Hypothalamus (tissue), 51 donors: ENCODE measurements at regions not wholly inside any gene's neighbourhood (a gene's known extent, or its start where the extent isn't known, plus 50 kb on each side); places are given as distances from the start of the nearest gene placed in this dataset.
"Not testable (repeated sequence)": the region's sequence is repeated elsewhere in the genome, so short reads cannot be mapped to it uniquely, and the experiment has no call there.

Source experiments
- DNase-seq, 51 donors: peaks; one replicate each; lab custom pipeline; 2025; lab: John Stamatoyannopoulos, UW

GRCh38 chr14:84484243-84484642 lies 1045.7 kb upstream of the FLRT2 start:
- DNase-seq: not testable (repeated sequence)

DNA sequence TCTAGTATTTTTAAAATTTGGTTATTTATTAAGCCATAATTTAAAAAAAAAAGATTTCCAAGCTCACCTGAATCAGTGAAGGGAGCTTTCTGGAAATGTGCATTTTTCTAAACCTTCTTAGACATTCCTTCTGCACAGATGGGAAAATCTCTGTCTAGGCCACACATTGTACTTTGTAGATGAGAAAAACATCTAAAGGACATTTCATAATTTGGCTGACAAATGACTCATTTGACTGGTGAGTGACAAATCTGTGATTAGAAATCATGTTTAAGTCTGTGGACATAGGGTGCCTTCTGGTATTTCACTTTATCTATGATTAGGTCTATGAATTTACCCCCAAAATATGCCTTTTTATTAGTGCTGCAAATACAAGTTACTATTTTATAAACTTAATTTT lies 1044.9 kb upstream of the FLRT2 start:
- no peak for DNase-seq

DNA sequence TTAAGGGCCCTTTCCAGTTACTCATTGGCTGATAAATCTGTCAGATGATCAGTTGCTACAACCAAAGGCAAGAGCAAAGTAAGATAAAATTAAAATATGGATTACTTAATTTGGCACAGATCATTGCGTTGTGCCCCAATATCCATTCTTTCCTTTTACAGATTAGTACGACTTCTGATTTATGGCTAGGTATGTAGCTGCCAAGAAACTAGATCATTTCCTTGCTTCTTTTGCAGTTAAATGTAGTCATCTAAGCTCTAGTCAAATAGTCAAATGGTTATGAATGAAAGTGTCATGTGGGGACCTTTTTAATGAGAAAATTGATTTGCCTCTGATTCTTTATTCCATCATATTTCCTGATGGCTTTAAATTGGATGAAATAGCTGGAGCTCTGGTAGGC lies 1039.9 kb upstream of the FLRT2 start:
- DNase-seq: no peak

GRCh38 chr14:84492685-84493084 lies 1037.3 kb upstream of the FLRT2 start:
- no peak for DNase-seq

DNA sequence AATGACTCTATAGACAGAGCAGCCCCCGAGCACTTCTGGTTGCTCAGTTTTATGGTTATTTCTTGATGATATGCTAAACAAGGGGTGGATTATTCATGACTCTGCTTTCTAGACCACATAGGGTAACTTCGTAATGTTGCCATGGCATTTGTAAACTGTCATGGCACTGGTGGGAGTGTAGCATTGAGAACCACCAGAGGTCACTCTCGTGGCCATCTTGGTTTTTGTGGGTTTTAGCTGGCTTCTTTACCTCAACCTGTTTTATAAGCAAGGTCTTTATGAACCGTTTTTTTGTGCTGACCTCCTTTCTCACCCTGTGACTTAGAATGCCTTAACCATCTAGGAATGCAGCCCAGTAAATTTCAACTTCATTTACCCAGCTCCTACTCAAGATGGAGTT lies 1036.2 kb upstream of the FLRT2 start:
- DNase-seq: no peak

GRCh38 chr14:84496677-84497076 lies 1033.3 kb upstream of the FLRT2 start:
- no peak for DNase-seq

DNA sequence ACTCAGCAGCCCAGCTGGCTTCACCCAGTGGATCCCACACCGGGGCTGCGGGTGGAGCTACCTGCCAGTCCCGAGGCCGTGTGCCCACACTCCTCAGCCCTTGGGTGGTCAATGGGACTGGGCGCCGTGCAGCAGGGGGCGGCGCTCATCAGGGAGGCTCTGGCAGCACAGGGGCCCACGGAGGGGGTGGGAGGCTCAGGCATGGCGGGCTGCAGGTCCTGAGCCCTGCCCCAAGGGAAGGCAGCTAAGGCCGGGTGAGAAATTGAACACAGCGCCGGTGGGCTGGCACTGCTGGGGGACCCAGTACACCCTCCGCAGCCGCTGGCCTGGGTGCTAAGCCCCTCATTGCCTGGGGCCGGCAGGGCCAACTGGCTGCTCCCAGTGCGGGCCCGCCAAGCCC lies 1017.1 kb upstream of the FLRT2 start:
- DNase-seq: not testable (repeated sequence)

DNA sequence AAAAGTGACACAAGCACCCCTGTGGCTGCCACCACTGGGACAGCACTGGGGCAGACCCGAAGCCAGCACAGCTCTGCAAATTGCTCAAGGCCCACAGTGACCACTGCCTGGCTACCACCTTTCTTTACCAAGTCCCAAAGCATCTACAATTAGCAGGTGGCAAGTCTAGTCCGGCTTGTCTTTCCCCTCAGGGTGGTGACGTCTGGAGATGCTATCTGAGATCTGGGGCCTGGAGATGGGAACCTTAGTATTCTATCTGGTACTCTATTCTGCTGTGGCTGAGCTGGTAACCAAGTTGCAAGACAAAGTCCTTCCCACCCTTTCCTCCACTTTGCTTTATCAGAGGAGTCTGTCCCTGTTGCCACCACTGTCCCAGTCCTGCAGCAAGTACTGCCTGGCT lies 1010.1 kb upstream of the FLRT2 start:
- DNase-seq: no peak

DNA sequence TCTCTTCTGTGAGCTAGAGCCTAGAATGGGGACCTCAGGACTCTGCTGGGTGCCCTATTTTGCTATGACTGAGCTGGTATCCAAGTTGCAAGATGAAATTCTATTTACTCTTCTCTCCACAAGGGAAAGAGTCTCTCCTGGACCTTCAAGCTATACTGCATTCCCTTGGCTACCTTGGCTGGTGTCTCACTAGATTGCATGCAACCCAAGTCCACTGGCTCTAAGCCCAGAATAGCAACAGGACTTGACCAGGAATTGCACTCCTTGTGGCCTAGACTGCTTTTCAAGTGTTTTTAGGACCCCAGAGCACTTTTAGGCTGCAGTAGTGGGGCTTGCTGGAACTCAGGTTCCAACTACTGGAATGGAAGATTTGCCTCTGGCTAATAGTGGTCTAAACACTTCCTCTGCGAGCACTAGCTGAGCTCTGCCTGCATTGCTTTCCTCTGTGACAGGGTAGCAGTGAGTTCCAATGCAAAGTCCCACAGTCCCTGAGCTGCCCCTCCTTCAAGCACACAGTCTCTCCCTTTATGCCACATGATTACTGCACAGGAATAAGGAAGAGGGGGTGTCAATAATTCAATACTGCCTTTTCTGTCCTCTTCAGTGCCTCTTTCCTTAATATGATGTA lies 1009.1 kb upstream of the FLRT2 start:
- DNase-seq: no peak

DNA sequence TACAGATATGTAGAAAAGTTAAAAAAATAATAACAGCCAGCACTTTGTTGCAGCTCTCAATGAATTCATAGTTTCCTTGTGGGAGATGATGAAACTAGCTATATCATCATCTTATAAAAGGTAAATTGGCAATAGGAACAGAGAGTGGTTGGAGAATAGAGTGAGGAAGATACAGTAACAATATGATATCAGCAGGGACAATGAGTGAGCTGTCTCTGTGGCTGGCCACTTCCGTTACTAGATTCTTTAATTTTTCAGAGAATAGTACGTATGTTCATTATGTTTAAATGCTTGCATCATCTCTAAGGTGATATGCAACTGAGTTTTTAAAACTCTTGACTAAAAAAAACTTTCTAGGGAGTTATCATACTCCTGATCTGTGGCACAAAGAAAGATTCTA lies 1006.2 kb upstream of the FLRT2 start:
- DNase-seq: no peak

DNA sequence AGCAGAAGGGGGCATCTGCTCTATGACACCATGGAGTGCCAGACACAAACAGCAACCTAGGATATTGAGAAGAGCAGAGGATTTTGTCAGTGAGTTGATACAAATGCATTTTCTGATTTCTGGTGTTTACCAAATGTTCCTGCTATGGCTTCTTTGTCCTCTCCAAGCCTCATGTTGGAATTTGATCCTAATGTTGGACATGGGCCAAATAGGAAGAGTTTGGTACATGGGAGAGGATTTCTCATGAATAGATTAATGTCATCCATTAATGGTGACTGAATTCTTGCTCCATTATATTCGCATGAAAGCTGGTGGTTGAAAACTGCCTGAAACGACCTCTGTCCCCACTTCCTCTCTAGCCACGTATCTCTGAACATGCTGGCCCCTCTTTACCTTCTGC lies 1002.2 kb upstream of the FLRT2 start:
- DNase-seq: no peak

DNA sequence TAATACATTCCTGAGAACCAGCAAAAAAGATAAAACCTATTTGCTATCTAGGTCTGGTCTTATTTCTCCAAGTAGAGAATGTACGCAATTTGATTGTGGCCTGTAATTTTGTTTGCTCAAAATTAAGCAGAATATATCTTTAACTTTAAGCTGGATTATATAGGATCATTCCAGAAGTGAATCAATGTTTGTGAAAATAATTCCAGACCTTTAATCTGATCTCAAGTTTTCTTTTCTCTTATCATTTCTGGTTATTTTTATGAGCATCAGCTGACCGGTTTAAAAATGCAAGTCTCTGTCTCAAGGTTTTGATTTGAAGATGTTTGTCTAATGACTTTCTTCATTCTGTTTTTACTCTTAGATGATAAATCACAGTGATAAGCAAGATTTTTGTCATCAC lies 997.9 kb upstream of the FLRT2 start:
- DNase-seq: no peak

GRCh38 chr14:84533181-84533725 lies 996.7 kb upstream of the FLRT2 start:
- no peak for DNase-seq

DNA sequence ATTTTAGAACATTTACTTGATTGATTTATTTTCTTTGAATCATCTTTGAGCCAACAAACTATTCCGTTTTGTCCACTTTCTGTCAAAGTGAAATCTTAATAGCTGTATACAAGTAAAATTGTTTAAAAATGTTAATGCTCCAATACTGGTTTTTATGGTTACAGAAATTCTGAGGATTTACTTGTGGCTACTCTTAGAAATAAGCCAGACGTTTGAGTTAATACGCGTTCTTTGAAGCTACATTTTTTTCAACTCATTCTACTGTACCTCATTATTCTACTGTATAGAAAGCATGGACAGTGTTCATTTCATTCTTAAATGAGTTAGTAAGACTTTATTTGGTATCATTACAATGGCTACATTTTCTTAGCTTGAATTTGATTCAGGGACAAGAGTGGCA lies 996.2 kb upstream of the FLRT2 start:
- DNase-seq: no peak

DNA sequence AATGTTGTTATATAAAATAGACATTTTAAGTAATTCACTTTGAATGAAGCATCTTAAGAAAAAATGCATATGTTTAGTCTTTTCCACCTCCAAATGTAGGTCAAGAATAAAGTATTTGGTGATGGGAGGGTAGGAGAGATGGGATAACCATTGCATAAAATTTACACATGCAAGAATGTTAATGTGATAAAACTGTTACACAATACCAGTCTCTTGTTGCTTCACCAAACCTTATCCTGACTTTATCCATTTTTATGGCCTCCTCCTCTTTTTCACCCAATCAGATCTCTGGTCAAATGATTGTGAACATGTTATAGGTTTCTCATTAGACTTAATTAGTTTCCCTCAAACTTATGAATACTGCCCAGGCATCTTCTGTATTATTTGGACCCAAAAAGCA lies 994.5 kb upstream of the FLRT2 start:
- DNase-seq: no peak

GRCh38 chr14:84535976-84536375 lies 994.0 kb upstream of the FLRT2 start:
- DNase-seq: no peak

- DNase-seq: no peak
These were observed 988.9 kb upstream of the FLRT2 start for GRCh38 chr14:84541018-84541417.

GRCh38 chr14:84543859-84544258 lies 986.1 kb upstream of the FLRT2 start:
- DNase-seq: no peak

- no peak for DNase-seq
These were observed 985.3 kb upstream of the FLRT2 start for GRCh38 chr14:84544486-84545131.

DNA sequence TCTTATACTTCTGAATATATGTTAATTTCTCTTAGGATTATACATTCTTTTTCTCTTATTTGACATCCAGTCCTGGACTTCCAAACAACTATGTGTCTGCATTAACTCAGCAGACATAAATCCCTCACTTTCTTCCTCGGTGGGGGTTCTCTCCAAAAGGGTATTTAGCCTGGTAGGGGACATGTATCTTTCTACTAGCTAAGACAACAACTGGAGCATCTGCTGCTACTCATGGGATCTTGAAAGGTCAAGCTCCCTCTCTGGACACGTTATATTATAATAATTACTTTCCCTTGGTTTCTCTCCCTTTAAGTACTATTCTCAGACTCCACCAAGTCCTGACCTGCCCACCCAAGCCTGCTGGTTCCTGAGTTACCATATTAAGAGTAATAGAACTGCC lies 983.7 kb upstream of the FLRT2 start:
- no peak for DNase-seq

DNA sequence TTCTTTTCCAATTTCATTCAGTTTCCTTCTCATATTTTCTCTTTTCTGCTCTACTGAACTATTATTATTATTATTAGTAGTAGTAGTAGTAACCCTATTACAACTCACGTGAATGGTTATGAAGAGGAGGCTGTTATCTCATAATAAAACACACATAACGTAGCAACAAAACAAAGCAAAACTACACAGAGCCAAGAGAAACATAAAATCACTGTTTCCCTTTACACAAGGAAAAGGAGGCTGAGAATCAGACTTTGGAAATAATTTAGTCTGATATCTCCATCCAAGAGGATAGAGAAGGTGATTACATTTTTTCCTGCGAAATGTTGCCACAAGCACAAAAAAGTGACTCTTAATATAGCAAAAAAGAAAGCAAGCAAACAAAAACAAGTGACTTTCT lies 975.8 kb upstream of the FLRT2 start:
- no peak for DNase-seq

DNA sequence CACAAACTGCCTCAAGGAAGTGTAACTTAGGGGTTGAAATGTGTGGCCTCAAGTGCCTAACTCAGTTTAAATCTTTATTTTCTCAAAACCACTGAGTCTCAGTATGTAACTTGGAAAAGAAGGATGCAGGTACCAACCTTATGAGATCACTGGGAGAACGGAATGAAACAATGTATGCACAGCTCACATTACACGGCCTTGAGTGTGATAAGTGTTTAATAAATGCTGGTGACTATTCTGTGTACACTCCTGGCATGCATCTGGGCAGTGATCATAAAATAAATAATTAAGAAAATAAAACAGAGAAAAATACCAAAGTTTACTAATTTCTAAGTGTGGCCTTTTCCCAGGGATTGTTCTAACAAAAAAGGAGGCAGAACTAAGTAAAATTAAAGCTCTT lies 974.5 kb upstream of the FLRT2 start:
- no peak for DNase-seq

DNA sequence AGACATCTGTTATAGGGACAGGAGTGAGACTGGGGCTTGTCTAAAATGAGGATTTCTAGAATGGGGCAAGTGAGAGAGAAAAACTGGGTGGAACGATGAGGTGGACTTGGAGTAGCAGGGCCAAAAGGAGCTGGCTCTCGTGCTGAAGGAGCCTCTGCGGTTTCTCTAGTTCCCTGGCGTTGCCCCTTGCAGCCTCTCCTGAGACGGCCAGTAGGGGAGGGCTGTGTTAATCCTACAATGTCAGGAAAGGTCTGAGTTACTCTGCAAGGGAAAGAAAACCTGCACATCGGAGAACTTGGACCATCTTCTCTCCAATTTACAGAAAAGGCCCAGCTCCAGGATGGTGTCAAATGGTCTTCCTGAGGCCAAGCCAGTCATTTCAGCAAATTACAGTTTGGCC lies 963.8 kb upstream of the FLRT2 start:
- no peak for DNase-seq
